Mesenchymal stem cell (in vitro differentiated cells and primary cell): ENCODE measurements at regions not wholly inside any gene's neighbourhood (a gene's known extent, or its start where the extent isn't known, plus 50 kb on each side); places are given as distances from the start of the nearest gene placed in this dataset.
"Not testable (repeated sequence)": the region's sequence is repeated elsewhere in the genome, so short reads cannot be mapped to it uniquely, and the experiment has no call there.

Experiments
- DNase-seq: peaks from one replicate; pipeline ENCODE4 v3.0.0-alpha.2; 2013
- H2AFZ ChIP-seq: one replicate; pipeline ENCODE4 v1.6.1; 2013; ENCODE audit warnings: low read depth, mild to moderate bottlenecking, control low read depth, inconsistent platforms, low read length, moderate library complexity
- H2AK5ac ChIP-seq: 2 replicates; pipeline ENCODE4 v1.6.1; 2013; ENCODE audit warnings: low read length, moderate library complexity, mild to moderate bottlenecking, inconsistent platforms; ENCODE audit not compliant: severe bottlenecking
- H2BK120ac ChIP-seq: one replicate; pipeline ENCODE4 v1.6.1; 2013; ENCODE audit warnings: low read depth, mild to moderate bottlenecking, inconsistent platforms, low read length, moderate library complexity
- H2BK12ac ChIP-seq, 2 experiments: one replicate each; pipeline ENCODE4 v1.6.1; 2013; ENCODE audit warnings: inconsistent platforms in 2 of 2, low read length in 2 of 2, mild to moderate bottlenecking in 2 of 2, moderate library complexity in 2 of 2, control low read depth in 1 of 2
- H2BK15ac ChIP-seq: one replicate; pipeline ENCODE4 v1.6.1; 2013; ENCODE audit warnings: mild to moderate bottlenecking, low read depth, inconsistent platforms; ENCODE audit not compliant: poor library complexity, severe bottlenecking
- H2BK5ac ChIP-seq: 2 replicates; pipeline ENCODE4 v1.6.1; 2013; ENCODE audit warnings: low read depth, mild to moderate bottlenecking, low read length, control low read depth, inconsistent platforms; ENCODE audit not compliant: poor library complexity, severe bottlenecking
- H3K14ac ChIP-seq, 2 experiments: one replicate each; pipeline ENCODE4 v1.6.1; 2013; ENCODE audit warnings: inconsistent platforms in 2 of 2, low read length in 2 of 2, control low read depth in 1 of 2, mild to moderate bottlenecking in 1 of 2, moderate library complexity in 1 of 2
- H3K18ac ChIP-seq, 2 experiments: one replicate each; pipeline ENCODE4 v1.6.1; 2013; ENCODE audit warnings: inconsistent platforms in 2 of 2, low read length in 2 of 2, control low read depth in 1 of 2, low read depth in 1 of 2, mild to moderate bottlenecking in 1 of 2
- H3K23ac ChIP-seq, 2 experiments: one replicate each; pipeline ENCODE4 v1.6.1; 2013; ENCODE audit warnings: inconsistent platforms in 2 of 2, low read length in 2 of 2, mild to moderate bottlenecking in 2 of 2, moderate library complexity in 2 of 2, control low read depth in 1 of 2
- H3K27ac ChIP-seq: 2 replicates; pipeline ENCODE4 v1.5.1; 2013; ENCODE audit warnings: mild to moderate bottlenecking, moderate library complexity, low read length, control low read depth, inconsistent platforms; ENCODE audit not compliant: poor library complexity, severe bottlenecking
- H3K27me3 ChIP-seq, 2 experiments: 2 replicates each; pipeline versions ENCODE4 v1.6.1 to v1.7.0; 2013; ENCODE audit warnings: low read length in 2 of 2, mild to moderate bottlenecking in 2 of 2, moderate library complexity in 2 of 2, control low read depth in 1 of 2, inconsistent platforms in 1 of 2; ENCODE audit not compliant: control insufficient read depth in 1 of 2, insufficient read depth in 1 of 2
- H3K36me3 ChIP-seq, 2 experiments: 2 replicates each; pipeline versions ENCODE4 v1.6.1 to v1.7.0; 2013; ENCODE audit warnings: low read length in 2 of 2, control low read depth in 1 of 2, inconsistent platforms in 1 of 2, low read depth in 1 of 2, mild to moderate bottlenecking in 1 of 2; ENCODE audit not compliant: insufficient read depth in 2 of 2, control insufficient read depth in 1 of 2
- H3K4ac ChIP-seq, 2 experiments: one replicate each; pipeline ENCODE4 v1.6.1; 2013; ENCODE audit warnings: inconsistent platforms in 2 of 2, low read length in 2 of 2, mild to moderate bottlenecking in 2 of 2, moderate library complexity in 2 of 2, control low read depth in 1 of 2, low read depth in 1 of 2
- H3K4me1 ChIP-seq: 2 replicates; pipeline ENCODE4 v1.6.1; 2013; ENCODE audit warnings: low read depth, low read length, control low read depth; ENCODE audit not compliant: control insufficient read depth, insufficient read depth
- H3K4me2 ChIP-seq: 2 replicates; pipeline ENCODE4 v1.6.1; 2013; ENCODE audit warnings: low read length, mild to moderate bottlenecking, inconsistent platforms; ENCODE audit not compliant: poor library complexity, severe bottlenecking
- H3K4me3 ChIP-seq, 2 experiments: 2 replicates each; pipeline versions ENCODE4 v1.5.1 to v1.7.0; 2013; ENCODE audit warnings: low read length in 2 of 2, mild to moderate bottlenecking in 2 of 2, control low read depth in 1 of 2, low read depth in 1 of 2; ENCODE audit not compliant: insufficient read depth in 1 of 2
- H3K79me1 ChIP-seq: replicated peaks from 2 replicates; pipeline ENCODE4 v1.6.1; 2013; ENCODE audit warnings: mild to moderate bottlenecking, control low read depth, low read length, inconsistent platforms; ENCODE audit not compliant: poor library complexity, severe bottlenecking
- H3K9ac ChIP-seq: 2 replicates; pipeline ENCODE4 v1.7.0; 2013; ENCODE audit warnings: mild to moderate bottlenecking, low read length, moderate library complexity
- H3K9me3 ChIP-seq: 2 replicates; pipeline ENCODE4 v1.7.0; 2013; ENCODE audit warnings: mild to moderate bottlenecking, low read length; ENCODE audit not compliant: control insufficient read depth
- H4K8ac ChIP-seq: one replicate; pipeline ENCODE4 v1.6.1; 2013; ENCODE audit warnings: inconsistent platforms, mild to moderate bottlenecking, low read length, moderate library complexity
- H4K91ac ChIP-seq: one replicate; pipeline ENCODE4 v1.6.1; 2013; ENCODE audit warnings: mild to moderate bottlenecking, low read length, inconsistent platforms
- WGBS: methylation state at CpG from one replicate; pipeline ENCODE4 v1.1.7; 2013; ENCODE audit warnings: mixed read lengths; 5-methylcytosine and 5-hydroxymethylcytosine counted together

GRCh38 chr5:2071562-2071961 is 188.8 kb upstream of the IRX4 start:
- H3K9me3 ChIP-seq, result no peaks in the 10 kb centered on the region
- no peak overlapping the region for H2BK15ac ChIP-seq
- no peak overlapping the region for H3K18ac ChIP-seq
- H3K27me3 ChIP-seq, result no peaks in the 10 kb centered on the region
- WGBS, result 89% methylated on average over 4 of the region's 5 CpGs
- no peak overlapping the region for H3K14ac ChIP-seq
- no peak overlapping the region for H4K8ac ChIP-seq
- H3K4me1 ChIP-seq, result no peaks in the 10 kb centered on the region
- DNase-seq, result no peak
- H3K4ac ChIP-seq, result no peak overlapping the region
- H3K27ac ChIP-seq, result no peak overlapping the region
- H2AFZ ChIP-seq, result no peak overlapping the region
- no peak overlapping the region for H3K4me3 ChIP-seq
- H4K91ac ChIP-seq, result no peak overlapping the region
- no peak overlapping the region for H2BK120ac ChIP-seq
- no peak overlapping the region for H2AK5ac ChIP-seq
- no peak overlapping the region for H2BK12ac ChIP-seq
- H3K4me2 ChIP-seq, result no peak overlapping the region
- no peak overlapping the region for H3K23ac ChIP-seq
- no peak overlapping the region for H2BK5ac ChIP-seq
- no peak overlapping the region for H3K9ac ChIP-seq
- H3K36me3 ChIP-seq, result no peaks in the 10 kb centered on the region
- H3K79me1 ChIP-seq, result no peaks in the 10 kb centered on the region

DNA sequence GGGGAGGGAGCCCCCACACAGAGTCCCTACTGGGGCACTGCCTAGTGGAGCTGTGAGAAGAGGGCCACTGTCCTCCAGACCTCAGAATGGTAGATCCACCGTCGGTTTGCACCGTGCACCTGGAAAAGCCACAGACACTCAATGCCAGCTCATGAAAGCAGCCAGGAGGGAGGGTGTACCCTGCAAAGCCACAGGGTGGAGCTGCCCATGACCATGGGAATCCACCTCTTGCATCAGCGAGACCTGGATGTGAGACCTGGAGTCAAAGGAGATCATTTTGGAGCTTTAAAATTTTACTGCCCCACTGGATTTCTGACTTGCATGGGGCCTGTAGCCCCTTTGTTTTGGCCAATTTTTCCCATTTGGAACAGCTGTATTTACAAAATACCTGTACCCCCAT is 188.1 kb upstream of the IRX4 start:
- not testable (repeated sequence) for H3K9me3 ChIP-seq, H3K4me1 ChIP-seq, H3K4ac ChIP-seq, H3K9ac ChIP-seq, H3K4me3 ChIP-seq, H3K36me3 ChIP-seq, H4K8ac ChIP-seq, H2AK5ac ChIP-seq, H3K27me3 ChIP-seq, H2BK5ac ChIP-seq, H2AFZ ChIP-seq, DNase-seq, H2BK120ac ChIP-seq, H3K4me2 ChIP-seq, H3K14ac ChIP-seq, H3K18ac ChIP-seq, H3K27ac ChIP-seq, H3K79me1 ChIP-seq, H4K91ac ChIP-seq, H2BK15ac ChIP-seq, H2BK12ac ChIP-seq, H3K23ac ChIP-seq
- WGBS, result 63% methylated on average over 4 of the region's 4 CpGs

DNA sequence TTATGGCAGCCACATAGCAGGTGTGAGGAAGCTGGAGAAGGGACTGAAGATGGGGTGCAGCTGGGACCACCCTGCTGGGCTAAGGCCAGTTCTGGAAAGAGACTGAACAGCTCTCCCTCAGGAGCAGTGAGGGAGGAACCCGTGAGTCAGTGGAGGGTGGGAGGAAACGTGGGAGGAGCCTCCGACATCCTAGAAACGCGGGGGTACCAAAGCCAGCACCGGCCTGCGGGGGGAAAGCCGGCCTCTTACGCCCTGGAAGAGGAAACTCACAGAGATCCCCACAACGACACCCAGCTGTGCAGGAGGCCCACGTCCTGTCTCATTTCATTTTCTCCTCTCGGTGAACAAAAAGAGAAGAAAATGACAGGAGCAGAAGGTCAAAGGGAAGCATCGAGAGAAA is 185.8 kb upstream of the IRX4 start:
- 43% methylated on average over 7 of the region's 13 CpGs for WGBS
- H3K9me3 ChIP-seq, result no peaks in the 10 kb centered on the region
- no peak overlapping the region for H4K8ac ChIP-seq

DNA sequence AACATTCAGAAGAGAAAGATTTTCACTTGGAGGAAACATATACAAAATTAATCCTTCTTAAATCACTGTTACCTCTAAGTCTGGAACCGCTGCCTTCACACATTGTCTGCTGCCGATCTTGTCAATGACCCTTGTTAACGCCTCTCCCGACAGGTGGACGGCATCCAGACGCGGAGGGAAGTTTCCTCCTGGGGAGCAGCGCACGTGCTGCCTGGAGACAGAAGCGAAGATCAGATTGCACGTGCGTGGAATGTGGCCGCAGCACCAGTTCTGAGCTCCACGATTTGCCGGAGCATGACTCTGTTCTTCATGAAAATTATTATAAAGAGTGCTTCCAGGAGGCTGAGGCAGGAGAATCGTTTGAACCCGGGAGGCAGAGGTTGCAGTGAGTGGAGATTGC is 183.6 kb upstream of the IRX4 start:
- Histone ChIP-seq H3K27me3 (peaks cover 0 to 4% of the 10 kb centered on the region in 2 experiments), H2BK120ac (no peak overlapping the region), H3K27ac (no peak overlapping the region), H3K14ac (no peak overlapping the region), H3K23ac (no peak overlapping the region), H3K4me3 (no peak overlapping the region), H2AFZ (no peak overlapping the region), H3K4me2 (no peak overlapping the region), H2BK15ac (no peak overlapping the region), H3K9ac (no peak overlapping the region), H3K9me3 (no peaks in the 10 kb centered on the region), H3K18ac (no peak overlapping the region), H3K79me1 (no peaks in the 10 kb centered on the region), H4K8ac (no peak overlapping the region), H3K4me1 (no peaks in the 10 kb centered on the region), H3K4ac (no peak overlapping the region), H2BK12ac (no peak overlapping the region), H4K91ac (no peak overlapping the region), H3K36me3 (no peaks in the 10 kb centered on the region), H2AK5ac (no peak overlapping the region), H2BK5ac (no peak overlapping the region)
- 62% methylated on average over 17 of the region's 17 CpGs for WGBS
- DNase-seq, result no peak

More for the DNA sequence above, 185.8 kb upstream of the IRX4 start:
- Histone ChIP-seq H3K27me3 (peaks cover 0 to 4% of the 10 kb centered on the region in 2 experiments), H3K14ac (no peak overlapping the region), H3K9ac (no peak overlapping the region), H3K4me1 (no peaks in the 10 kb centered on the region), H3K79me1 (no peaks in the 10 kb centered on the region), H2BK12ac (no peak overlapping the region), H2BK120ac (no peak overlapping the region), H3K4me3 (no peak overlapping the region), H3K4ac (no peak overlapping the region), H3K27ac (no peak overlapping the region), H3K23ac (no peak overlapping the region), H4K91ac (no peak overlapping the region), H2AK5ac (no peak overlapping the region), H2AFZ (no peak overlapping the region), H3K4me2 (no peak overlapping the region), H2BK15ac (no peak overlapping the region), H3K36me3 (no peaks in the 10 kb centered on the region), H3K18ac (no peak overlapping the region), H2BK5ac (no peak overlapping the region)
- DNase-seq, result no peak
